OCI-LY7 (cell line): ENCODE measurements at regions not wholly inside any gene's neighbourhood (a gene's known extent, or its start where the extent isn't known, plus 50 kb on each side); places are given as distances from the start of the nearest gene placed in this dataset.
"Not testable (repeated sequence)": the region's sequence is repeated elsewhere in the genome, so short reads cannot be mapped to it uniquely, and the experiment has no call there.

Source experiments
- CTCF ChIP-seq: fragments of 200-600 bp; sonication (generic); conservative IDR thresholded peaks from 2 replicates; pipeline ENCODE4 v1.5.1; 2014; ENCODE audit warnings: mild to moderate bottlenecking, antibody characterized with exemption, low read length, moderate library complexity, mixed read lengths
- EZH2phosphoT487 ChIP-seq: fragments of 200-600 bp; sonication (generic); IDR thresholded peaks from 2 replicates; pipeline ENCODE4 v1.6.1; 2018; ENCODE audit warnings: low read depth, borderline replicate concordance, mild to moderate bottlenecking, mixed run types, antibody characterized with exemption, low read length, moderate library complexity, mixed read lengths

GRCh38 chr7:109687269-109687668 is 1117.6 kb downstream of the DNAJB9 start:
- TF ChIP-seq CTCF, EZH2phosphoT487: not testable (repeated sequence)
